H1 (cell line): ENCODE measurements at regions not wholly inside any gene's neighbourhood (a gene's known extent, or its start where the extent isn't known, plus 50 kb on each side); places are given as distances from the start of the nearest gene placed in this dataset.

ENCODE experiments used
- ASH2L ChIP-seq: fragments of 200-600, 300-600 bp; sonication (generic); IDR thresholded peaks from one replicate; pipeline ENCODE4 v1.7.1; 2017; ENCODE audit warnings: low read length
- CBX5 ChIP-seq: fragments of 300-800, 300-1000 bp; sonication (generic); IDR thresholded peaks from 2 replicates; pipeline ENCODE4 v1.7.1; 2016; ENCODE audit warnings: antibody characterized with exemption, low read length, low read depth
- CHD7 ChIP-seq: fragments of 300-600 bp; sonication (generic); IDR thresholded peaks from 2 replicates; pipeline ENCODE4 v1.7.1; 2012; ENCODE audit warnings: low read length, moderate library complexity, mild to moderate bottlenecking, inconsistent platforms; ENCODE audit not compliant: insufficient replicate concordance
- EZH2 ChIP-seq: fragments of 200-600 bp; sonication (generic); IDR thresholded peaks from 2 replicates; pipeline ENCODE4 v1.7.1; 2012; ENCODE audit warnings: low read depth, mild to moderate bottlenecking, moderate library complexity, low read length, inconsistent platforms; ENCODE audit not compliant: severe bottlenecking
- GABPA ChIP-seq: IDR thresholded peaks from 2 replicates; pipeline ENCODE4 v1.6.1; 2011; ENCODE audit warnings: mild to moderate bottlenecking, low read length, moderate library complexity, borderline replicate concordance; ENCODE audit not compliant: insufficient read depth
- GTF2F1 ChIP-seq: IDR thresholded peaks from 2 replicates; pipeline ENCODE4 v1.6.1; 2012; ENCODE audit warnings: low read depth, low read length, improper control_type of control experiment, borderline replicate concordance
- MAFK ChIP-seq: IDR thresholded peaks from 2 replicates; pipeline ENCODE4 v1.6.1; 2012; ENCODE audit warnings: low read depth, mild to moderate bottlenecking, improper control_type of control experiment, low read length
- NANOG ChIP-seq: IDR thresholded peaks from 2 replicates; pipeline ENCODE4 v1.6.1; 2011; ENCODE audit warnings: low read length, low read depth, mild to moderate bottlenecking, inconsistent platforms; ENCODE audit not compliant: insufficient read depth, poor library complexity, severe bottlenecking
- RBBP5 ChIP-seq: IDR thresholded peaks from 2 replicates; pipeline ENCODE4 v1.7.1; 2012; ENCODE audit warnings: low read depth, mild to moderate bottlenecking, inconsistent platforms, low read length, moderate library complexity, borderline replicate concordance
- SIX5 ChIP-seq: IDR thresholded peaks from 2 replicates; pipeline ENCODE4 v1.6.1; 2011; ENCODE audit warnings: mild to moderate bottlenecking, low read depth, low read length
- TAF1 ChIP-seq: IDR thresholded peaks from 2 replicates; pipeline ENCODE4 v1.6.1; 2011; ENCODE audit warnings: mild to moderate bottlenecking, low read depth, low read length
- TAF7 ChIP-seq: optimal IDR thresholded peaks from 2 replicates; pipeline ENCODE3; 2011; ENCODE audit warnings: low read depth, mild to moderate bottlenecking, inconsistent platforms, low read length, moderate library complexity, borderline replicate concordance
- TEAD4 ChIP-seq: IDR thresholded peaks from 2 replicates; pipeline ENCODE4 v1.6.1; 2012; ENCODE audit warnings: low read depth, low read length, inconsistent platforms, mixed read lengths

DNA sequence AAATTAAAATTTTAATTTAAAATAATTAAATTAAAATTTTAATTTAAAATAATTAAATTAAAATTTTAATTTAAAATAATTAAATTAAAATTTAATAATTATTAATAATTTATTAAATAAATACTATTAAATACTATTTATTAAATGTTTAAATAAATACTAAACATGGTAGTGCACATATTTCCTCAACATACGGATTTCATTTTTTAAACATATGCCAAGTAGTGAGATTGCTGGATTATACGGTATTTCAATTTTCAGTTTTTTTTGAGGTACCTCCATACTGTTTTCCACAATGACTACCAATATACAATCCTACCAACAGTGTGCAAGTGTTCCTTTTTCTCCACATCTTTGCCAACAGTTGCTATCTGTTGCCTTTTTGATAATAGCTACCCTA lies 852.9 kb upstream of the CDH8 start (continued):
- TF ChIP-seq CHD7 (no peak), GABPA (no peak), CBX5 (no peak), MAFK (no peak), NANOG (no peak), TAF1 (no peak), RBBP5 (no peak), TAF7 (no peak), EZH2 (no peak), ASH2L (no peak), TEAD4 (no peak), GTF2F1 (no peak), SIX5 (no peak)
